Erythroblast (primary cell): ENCODE measurements at regions not wholly inside any gene's neighbourhood (a gene's known extent, or its start where the extent isn't known, plus 50 kb on each side); places are given as distances from the start of the nearest gene placed in this dataset.

ENCODE experiments used
- GATA1 ChIP-seq: IDR thresholded peaks from 2 replicates; pipeline ENCODE4 v1.6.1; 2011; ENCODE audit warnings: low read depth, mild to moderate bottlenecking, control low read depth, low read length, moderate library complexity
- POLR2A ChIP-seq: IDR thresholded peaks from 2 replicates; pipeline ENCODE4 v1.6.1; 2011; ENCODE audit warnings: mild to moderate bottlenecking, low read length

GRCh38 chr2:176637486-176638166, 368.4 kb downstream of the MTX2 start:
- TF ChIP-seq POLR2A = no peak
- TF ChIP-seq GATA1 = no peak
